Keratinocyte (primary cell): ENCODE measurements at regions not wholly inside any gene's neighbourhood (a gene's known extent, or its start where the extent isn't known, plus 50 kb on each side); places are given as distances from the start of the nearest gene placed in this dataset.
A peak's percentile ranks its signal among the peaks of the same experiment; 100 is the strongest.

ENCODE experiments used
- DNase-seq: peaks from one replicate; pipeline ENCODE4 v3.0.0-alpha.2; 2011; ENCODE audit warnings: low read depth, missing footprints, low spot score
- FAIRE-seq: peaks from 2 replicates; lab custom pipeline; 2011; peaks lifted over from hg19 to GRCh38; lab: Jason Lieb, UNC
- H2AFZ ChIP-seq: 2 replicates; pipeline ENCODE4 v1.6.0; 2012; ENCODE audit warnings: low read length, control low read depth, inconsistent platforms; ENCODE audit not compliant: control insufficient read depth
- H3K27ac ChIP-seq: 2 replicates; pipeline ENCODE4 v1.5.1; 2011; ENCODE audit warnings: low read length; ENCODE audit not compliant: control insufficient read depth, insufficient read depth
- H3K27me3 ChIP-seq: 3 replicates; pipeline ENCODE4 v1.6.0; 2011; ENCODE audit warnings: low read length; ENCODE audit not compliant: control insufficient read depth, insufficient read depth; ENCODE audit errors: extremely low read depth
- H3K36me3 ChIP-seq, 2 experiments: 2 replicates in 1 of 2; 3 replicates in 1 of 2; pipeline ENCODE4 v1.5.1; 2011; ENCODE audit warnings: low read length in 2 of 2, mild to moderate bottlenecking in 1 of 2; ENCODE audit not compliant: control insufficient read depth in 2 of 2, insufficient read depth in 2 of 2; ENCODE audit errors: extremely low read depth in 1 of 2
- H3K4me1 ChIP-seq: 3 replicates; pipeline ENCODE4 v1.5.1; 2011; ENCODE audit warnings: low read length; ENCODE audit not compliant: control insufficient read depth, insufficient read depth; ENCODE audit errors: extremely low read depth
- H3K4me2 ChIP-seq: 3 replicates; pipeline ENCODE4 v1.6.0; 2011; ENCODE audit warnings: low read depth, low read length; ENCODE audit not compliant: control insufficient read depth, insufficient read depth; ENCODE audit errors: extremely low read depth
- H3K4me3 ChIP-seq, 3 experiments: fragments of 200-600 bp in 1 of 3; sonication (generic) in 1 of 3; 2 replicates in 2 of 3; 3 replicates in 1 of 3; pipeline ENCODE4 v1.5.1; 2011 to 2016; ENCODE audit warnings: low read length in 3 of 3, mild to moderate bottlenecking in 3 of 3, control low read depth in 2 of 3, inconsistent platforms in 1 of 3, low read depth in 1 of 3, mixed read lengths in 1 of 3, mixed run types in 1 of 3, moderate library complexity in 1 of 3; ENCODE audit not compliant: control insufficient read depth in 2 of 3, insufficient read depth in 2 of 3; ENCODE audit errors: extremely low read depth in 1 of 3
- H3K79me2 ChIP-seq: 2 replicates; pipeline ENCODE4 v1.6.0; 2012; ENCODE audit warnings: low read length; ENCODE audit not compliant: control insufficient read depth, insufficient read depth
- H3K9ac ChIP-seq: 3 replicates; pipeline ENCODE4 v1.6.0; 2011; ENCODE audit warnings: low read length; ENCODE audit not compliant: control insufficient read depth, insufficient read depth; ENCODE audit errors: extremely low read depth
- H3K9me1 ChIP-seq: 3 replicates; pipeline ENCODE4 v1.6.0; 2011; ENCODE audit warnings: low read length; ENCODE audit not compliant: control insufficient read depth, insufficient read depth; ENCODE audit errors: extremely low read depth
- H3K9me3 ChIP-seq: 2 replicates; pipeline ENCODE4 v1.5.1; 2012; ENCODE audit warnings: low read depth, low read length; ENCODE audit not compliant: control insufficient read depth
- H4K20me1 ChIP-seq: 3 replicates; pipeline ENCODE4 v1.6.0; 2011; ENCODE audit warnings: low read length; ENCODE audit not compliant: control insufficient read depth, insufficient read depth; ENCODE audit errors: extremely low read depth
- EZH2 ChIP-seq: IDR thresholded peaks from one replicate; pipeline ENCODE4 v1.6.1; 2012; ENCODE audit warnings: inconsistent platforms, mild to moderate bottlenecking, low read length, moderate library complexity
- dilution Hi-C: fragments of 300-500 bp; cut with MboI; formaldehyde crosslinking; loops from one replicate; pipeline ENCODE4 v1.7.0; 2020; ENCODE audit warnings: low sequenced_read_pairs; ENCODE audit not compliant: extremely low pct_ligation_motif_present
- TF ChIP-seq, protein P1 (sequence below), 3 experiments: IDR thresholded peaks in 1 of 3; conservative IDR thresholded peaks in 1 of 3; optimal IDR thresholded peaks in 1 of 3; 2 replicates in 2 of 3; 3 replicates in 1 of 3; pipeline versions ENCODE3 to v1.5.1; 2011; ENCODE audit warnings: low read length in 3 of 3, mild to moderate bottlenecking in 3 of 3, moderate library complexity in 2 of 3, control low read depth in 1 of 3, inconsistent platforms in 1 of 3; ENCODE audit not compliant: insufficient read depth in 2 of 3; ENCODE audit errors: extremely low read depth in 1 of 3

DNA sequence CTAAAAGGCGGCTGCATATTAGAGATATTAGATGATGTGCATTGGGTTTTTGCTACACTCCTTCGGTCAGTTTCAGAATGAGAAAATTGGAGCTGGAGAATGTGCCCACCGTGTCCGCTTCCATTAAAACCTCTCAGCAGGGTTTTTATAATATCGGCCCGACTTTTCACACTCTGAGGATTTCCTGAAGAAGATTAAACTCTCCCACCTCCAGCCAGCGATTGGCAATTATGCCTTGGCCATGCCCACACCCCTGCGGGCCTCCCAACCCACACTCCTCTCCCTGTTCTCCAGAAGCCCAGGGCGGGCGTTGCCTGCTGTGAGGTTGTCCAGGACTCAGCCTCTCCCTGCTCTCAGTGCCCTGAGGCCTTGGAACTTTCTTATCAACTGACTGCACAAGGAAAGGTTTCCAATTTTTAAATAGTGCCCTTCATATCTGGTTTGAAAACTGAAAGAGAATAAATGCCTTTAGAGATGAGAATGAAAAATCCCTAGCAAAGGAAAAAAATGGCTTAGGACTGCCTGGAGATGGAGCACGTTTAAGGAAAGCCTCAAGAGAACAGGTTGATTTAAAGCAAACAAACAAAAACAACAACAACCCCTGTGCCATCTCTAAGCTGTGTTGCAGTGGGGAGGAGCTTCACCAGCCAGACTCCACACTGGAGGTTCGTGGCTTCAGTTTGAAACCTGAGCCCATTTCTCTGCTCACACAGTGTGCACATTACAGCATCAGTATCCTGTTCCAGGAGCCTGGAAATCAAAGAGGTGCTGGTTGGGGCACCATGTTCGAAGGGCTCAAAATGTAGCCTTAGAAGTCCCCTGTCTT is 292.9 kb downstream of the NSG2 start:
- Histone ChIP-seq H3K4me1 (peaks cover 2% of the 10 kb centered on the region), H3K27ac (no peak overlapping the region), H2AFZ (peak overlapping the region; percentile 26), H3K79me2 (no peaks in the 10 kb centered on the region), H3K9ac (no peak overlapping the region), H3K4me3 (no peak overlapping the region), H3K9me1 (no peaks in the 10 kb centered on the region), H3K4me2 (peak overlapping the region; percentile 25), H3K36me3 (no peaks in the 10 kb centered on the region), H4K20me1 (no peaks in the 10 kb centered on the region), H3K27me3 (no peaks in the 10 kb centered on the region), H3K9me3 (no peaks in the 10 kb centered on the region)
- dilution Hi-C loops: no loop called here
- TF ChIP-seq, protein P1, sequence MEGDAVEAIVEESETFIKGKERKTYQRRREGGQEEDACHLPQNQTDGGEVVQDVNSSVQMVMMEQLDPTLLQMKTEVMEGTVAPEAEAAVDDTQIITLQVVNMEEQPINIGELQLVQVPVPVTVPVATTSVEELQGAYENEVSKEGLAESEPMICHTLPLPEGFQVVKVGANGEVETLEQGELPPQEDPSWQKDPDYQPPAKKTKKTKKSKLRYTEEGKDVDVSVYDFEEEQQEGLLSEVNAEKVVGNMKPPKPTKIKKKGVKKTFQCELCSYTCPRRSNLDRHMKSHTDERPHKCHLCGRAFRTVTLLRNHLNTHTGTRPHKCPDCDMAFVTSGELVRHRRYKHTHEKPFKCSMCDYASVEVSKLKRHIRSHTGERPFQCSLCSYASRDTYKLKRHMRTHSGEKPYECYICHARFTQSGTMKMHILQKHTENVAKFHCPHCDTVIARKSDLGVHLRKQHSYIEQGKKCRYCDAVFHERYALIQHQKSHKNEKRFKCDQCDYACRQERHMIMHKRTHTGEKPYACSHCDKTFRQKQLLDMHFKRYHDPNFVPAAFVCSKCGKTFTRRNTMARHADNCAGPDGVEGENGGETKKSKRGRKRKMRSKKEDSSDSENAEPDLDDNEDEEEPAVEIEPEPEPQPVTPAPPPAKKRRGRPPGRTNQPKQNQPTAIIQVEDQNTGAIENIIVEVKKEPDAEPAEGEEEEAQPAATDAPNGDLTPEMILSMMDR (optimal IDR thresholded peaks at IDR 0.05 in 1 of 3, IDR thresholded peaks at IDR 0.05 in 1 of 3, conservative IDR thresholded peaks at IDR 0.05 in 1 of 3; ENCODE audit: extremely low read depth in 1 of 3, insufficient read depth in 2 of 3, low read length in 3 of 3): no peak
- no peak for TF ChIP-seq EZH2
- no peak for DNase-seq
- FAIRE-seq: peak; percentile 44

DNA sequence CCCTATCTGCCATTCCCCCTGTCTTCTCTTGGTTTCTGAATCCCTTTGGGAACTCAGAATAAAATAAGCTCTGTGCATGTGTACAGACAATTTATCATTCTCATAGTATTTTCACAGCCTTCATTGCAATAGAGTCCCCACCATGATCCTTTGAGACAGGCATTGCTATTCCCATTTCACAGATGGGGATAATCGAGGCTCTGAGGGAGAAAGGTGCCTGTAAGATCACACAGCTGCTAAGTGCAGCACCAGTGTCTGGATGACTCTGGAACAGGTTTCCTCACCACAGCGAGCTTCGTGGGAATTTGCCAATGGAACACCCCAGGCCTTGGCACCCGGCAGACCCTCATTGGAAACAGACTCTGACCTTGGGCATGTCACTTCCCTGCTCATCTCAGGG is 293.6 kb downstream of the NSG2 start:
- DNase-seq: no peak
- dilution Hi-C loops: no loop called here
- H3K9ac ChIP-seq: no peak overlapping the region
- H3K9me3 ChIP-seq: no peaks in the 10 kb centered on the region
- no peak overlapping the region for H2AFZ ChIP-seq
- no peak overlapping the region for H3K4me2 ChIP-seq
- H3K27ac ChIP-seq: no peak overlapping the region
- no peaks in the 10 kb centered on the region for H3K79me2 ChIP-seq
- H3K27me3 ChIP-seq: no peaks in the 10 kb centered on the region
- H4K20me1 ChIP-seq: no peaks in the 10 kb centered on the region
- H3K4me3 ChIP-seq: no peak overlapping the region
- no peak for FAIRE-seq
- TF ChIP-seq EZH2: no peak
- TF ChIP-seq, protein P1 (optimal IDR thresholded peaks at IDR 0.05 in 1 of 3, IDR thresholded peaks at IDR 0.05 in 1 of 3, conservative IDR thresholded peaks at IDR 0.05 in 1 of 3; ENCODE audit: extremely low read depth in 1 of 3, insufficient read depth in 2 of 3, low read length in 3 of 3): no peak
- no peaks in the 10 kb centered on the region for H3K9me1 ChIP-seq
- peaks cover 2% of the 10 kb centered on the region for H3K4me1 ChIP-seq
- no peaks in the 10 kb centered on the region for H3K36me3 ChIP-seq
